OCI-LY1 (cell line): ENCODE measurements at regions not wholly inside any gene's neighbourhood (a gene's known extent, or its start where the extent isn't known, plus 50 kb on each side); places are given as distances from the start of the nearest gene placed in this dataset.

ENCODE experiments used
- EZH2 ChIP-seq: fragments of 200-600 bp; sonication (generic), shearing (Covaris generic); IDR thresholded peaks from 2 replicates; pipeline ENCODE4 v1.8.0; 2017; ENCODE audit warnings: borderline replicate concordance, mixed run types, mild to moderate bottlenecking, antibody characterized with exemption, low read length, moderate library complexity, mixed read lengths
- TF ChIP-seq, protein P1 (sequence below): fragments of 200-600 bp; sonication (generic), shearing (Covaris generic); IDR thresholded peaks from 2 replicates; pipeline ENCODE4 v1.5.1; 2017; ENCODE audit warnings: mild to moderate bottlenecking, antibody characterized with exemption, low read length, moderate library complexity, mixed read lengths

DNA sequence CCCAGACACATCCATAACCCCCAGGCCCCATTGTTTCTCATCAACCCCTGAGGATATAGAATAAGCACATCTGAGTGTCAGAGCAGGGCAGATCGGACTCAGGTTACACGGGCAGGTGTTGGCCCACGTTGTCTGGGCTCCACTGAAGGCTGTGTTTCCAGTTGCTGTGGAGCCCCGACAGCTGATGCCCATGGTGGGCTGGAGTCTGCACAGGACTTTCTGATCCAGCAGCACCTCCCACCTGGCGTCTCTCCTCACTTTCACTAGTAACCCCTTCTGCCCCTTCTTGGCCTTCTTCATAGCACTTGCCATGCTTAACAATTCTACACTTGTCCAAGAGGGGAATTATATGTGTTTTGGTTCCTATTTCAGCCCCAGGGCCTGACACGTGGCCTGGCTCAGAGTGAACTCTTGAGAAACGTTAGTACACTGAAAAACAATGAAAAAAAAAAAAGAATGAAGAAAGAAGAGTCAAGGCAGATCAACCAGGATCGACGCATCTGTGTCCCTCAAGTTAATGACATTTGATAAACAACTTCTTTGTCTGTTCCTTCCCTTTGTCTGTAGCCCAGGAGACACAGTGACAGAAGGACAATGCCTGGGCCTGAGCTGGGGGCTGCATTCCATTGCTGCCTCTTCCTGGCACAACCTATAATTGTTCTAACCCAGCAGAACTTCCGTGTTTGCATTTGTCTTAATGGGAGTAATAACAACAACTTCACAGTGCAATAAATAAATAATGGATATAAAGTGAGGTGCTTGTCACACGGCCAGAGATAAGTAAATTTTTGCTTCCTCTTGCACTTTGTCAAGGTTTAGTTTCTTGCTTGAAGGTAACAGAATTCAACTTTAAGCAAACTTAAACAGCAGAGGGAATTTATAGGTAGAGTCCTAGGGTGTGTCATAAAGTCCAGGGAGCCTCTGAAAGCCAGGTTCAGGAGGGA is 224.2 kb upstream of the SSTR4 start:
- TF ChIP-seq, protein P1, sequence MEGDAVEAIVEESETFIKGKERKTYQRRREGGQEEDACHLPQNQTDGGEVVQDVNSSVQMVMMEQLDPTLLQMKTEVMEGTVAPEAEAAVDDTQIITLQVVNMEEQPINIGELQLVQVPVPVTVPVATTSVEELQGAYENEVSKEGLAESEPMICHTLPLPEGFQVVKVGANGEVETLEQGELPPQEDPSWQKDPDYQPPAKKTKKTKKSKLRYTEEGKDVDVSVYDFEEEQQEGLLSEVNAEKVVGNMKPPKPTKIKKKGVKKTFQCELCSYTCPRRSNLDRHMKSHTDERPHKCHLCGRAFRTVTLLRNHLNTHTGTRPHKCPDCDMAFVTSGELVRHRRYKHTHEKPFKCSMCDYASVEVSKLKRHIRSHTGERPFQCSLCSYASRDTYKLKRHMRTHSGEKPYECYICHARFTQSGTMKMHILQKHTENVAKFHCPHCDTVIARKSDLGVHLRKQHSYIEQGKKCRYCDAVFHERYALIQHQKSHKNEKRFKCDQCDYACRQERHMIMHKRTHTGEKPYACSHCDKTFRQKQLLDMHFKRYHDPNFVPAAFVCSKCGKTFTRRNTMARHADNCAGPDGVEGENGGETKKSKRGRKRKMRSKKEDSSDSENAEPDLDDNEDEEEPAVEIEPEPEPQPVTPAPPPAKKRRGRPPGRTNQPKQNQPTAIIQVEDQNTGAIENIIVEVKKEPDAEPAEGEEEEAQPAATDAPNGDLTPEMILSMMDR: no peak
- TF ChIP-seq EZH2: no peak
